ENCODE measurements at regions not wholly inside any gene's neighbourhood (a gene's known extent, or its start where the extent isn't known, plus 50 kb on each side); places are given as distances from the start of the nearest gene placed in this dataset.
"Not testable (repeated sequence)": the region's sequence is repeated elsewhere in the genome, so short reads cannot be mapped to it uniquely, and the experiment has no call there.

GRCh38 chr7:69426705-69427104 is 171.6 kb upstream of the AUTS2 start:
- H3K9me3 ChIP-seq (ENCODE audit: control insufficient read depth, low read length), result no peaks in the 10 kb centered on the region
- no peak overlapping the region for H3K27ac ChIP-seq (ENCODE audit: insufficient read depth, low read length, poor library complexity, severe bottlenecking)
- H3K4me3 ChIP-seq (ENCODE audit: insufficient read depth, low read depth, low read length, poor library complexity, severe bottlenecking), result no peak overlapping the region
- no peaks in the 10 kb centered on the region for H3K27me3 ChIP-seq (replicated peaks; ENCODE audit: control insufficient read depth, insufficient read depth, low read length, poor library complexity, severe bottlenecking)
- H3K36me3 ChIP-seq (ENCODE audit: control insufficient read depth, insufficient read depth, low read length), result no peaks in the 10 kb centered on the region
- no peaks in the 10 kb centered on the region for H3K4me1 ChIP-seq (ENCODE audit: control insufficient read depth, insufficient read depth, low read length, poor library complexity, severe bottlenecking)
- DNase-seq, result no peak

GRCh38 chr7:69428089-69428488 is 170.2 kb upstream of the AUTS2 start:
- Histone ChIP-seq H3K4me3 (ENCODE audit: insufficient read depth, low read depth, low read length, poor library complexity, severe bottlenecking) (no peak overlapping the region), H3K9me3 (ENCODE audit: control insufficient read depth, low read length) (no peaks in the 10 kb centered on the region), H3K4me1 (ENCODE audit: control insufficient read depth, insufficient read depth, low read length, poor library complexity, severe bottlenecking) (no peaks in the 10 kb centered on the region), H3K27ac (ENCODE audit: insufficient read depth, low read length, poor library complexity, severe bottlenecking) (no peak overlapping the region), H3K36me3 (ENCODE audit: control insufficient read depth, insufficient read depth, low read length) (no peaks in the 10 kb centered on the region), H3K27me3 (replicated peaks; ENCODE audit: control insufficient read depth, insufficient read depth, low read length, poor library complexity, severe bottlenecking) (no peaks in the 10 kb centered on the region)
- no peak for DNase-seq

GRCh38 chr7:69429911-69430383 is 168.3 kb upstream of the AUTS2 start:
- no peak overlapping the region for H3K27ac ChIP-seq (ENCODE audit: insufficient read depth, low read length, poor library complexity, severe bottlenecking)
- no peaks in the 10 kb centered on the region for H3K4me1 ChIP-seq (ENCODE audit: control insufficient read depth, insufficient read depth, low read length, poor library complexity, severe bottlenecking)
- no peaks in the 10 kb centered on the region for H3K27me3 ChIP-seq (replicated peaks; ENCODE audit: control insufficient read depth, insufficient read depth, low read length, poor library complexity, severe bottlenecking)
- no peaks in the 10 kb centered on the region for H3K36me3 ChIP-seq (ENCODE audit: control insufficient read depth, insufficient read depth, low read length)
- H3K4me3 ChIP-seq (ENCODE audit: insufficient read depth, low read depth, low read length, poor library complexity, severe bottlenecking), result no peak overlapping the region
- no peak for DNase-seq
- no peaks in the 10 kb centered on the region for H3K9me3 ChIP-seq (ENCODE audit: control insufficient read depth, low read length)

- Histone ChIP-seq H3K4me3 (ENCODE audit: insufficient read depth, low read depth, low read length, poor library complexity, severe bottlenecking) (no peak overlapping the region), H3K36me3 (ENCODE audit: control insufficient read depth, insufficient read depth, low read length) (no peaks in the 10 kb centered on the region), H3K9me3 (ENCODE audit: control insufficient read depth, low read length) (no peaks in the 10 kb centered on the region), H3K27me3 (replicated peaks; ENCODE audit: control insufficient read depth, insufficient read depth, low read length, poor library complexity, severe bottlenecking) (no peaks in the 10 kb centered on the region), H3K27ac (ENCODE audit: insufficient read depth, low read length, poor library complexity, severe bottlenecking) (no peak overlapping the region), H3K4me1 (ENCODE audit: control insufficient read depth, insufficient read depth, low read length, poor library complexity, severe bottlenecking) (no peaks in the 10 kb centered on the region)
- DNase-seq, result no peak
Observed at GRCh38 chr7:69430384-69431021, 167.8 kb upstream of the AUTS2 start.

GRCh38 chr7:69431626-69432025 is 166.6 kb upstream of the AUTS2 start:
- Histone ChIP-seq H3K36me3 (ENCODE audit: control insufficient read depth, insufficient read depth, low read length) (no peaks in the 10 kb centered on the region), H3K4me3 (ENCODE audit: insufficient read depth, low read depth, low read length, poor library complexity, severe bottlenecking) (no peak overlapping the region), H3K4me1 (ENCODE audit: control insufficient read depth, insufficient read depth, low read length, poor library complexity, severe bottlenecking) (no peaks in the 10 kb centered on the region), H3K9me3 (ENCODE audit: control insufficient read depth, low read length) (no peaks in the 10 kb centered on the region), H3K27ac (ENCODE audit: insufficient read depth, low read length, poor library complexity, severe bottlenecking) (no peak overlapping the region), H3K27me3 (replicated peaks; ENCODE audit: control insufficient read depth, insufficient read depth, low read length, poor library complexity, severe bottlenecking) (no peaks in the 10 kb centered on the region)
- no peak for DNase-seq

- not testable (repeated sequence) for H3K27ac ChIP-seq (ENCODE audit: insufficient read depth, low read length, poor library complexity, severe bottlenecking); H3K4me3 ChIP-seq (ENCODE audit: insufficient read depth, low read depth, low read length, poor library complexity, severe bottlenecking); H3K36me3 ChIP-seq (ENCODE audit: control insufficient read depth, insufficient read depth, low read length); H3K9me3 ChIP-seq (ENCODE audit: control insufficient read depth, low read length); H3K27me3 ChIP-seq (replicated peaks; ENCODE audit: control insufficient read depth, insufficient read depth, low read length, poor library complexity, severe bottlenecking); H3K4me1 ChIP-seq (ENCODE audit: control insufficient read depth, insufficient read depth, low read length, poor library complexity, severe bottlenecking); DNase-seq
Observed at GRCh38 chr7:69432276-69432675, 166.0 kb upstream of the AUTS2 start.

- no peak for DNase-seq
- Histone ChIP-seq H3K9me3 (ENCODE audit: control insufficient read depth, low read length) (no peaks in the 10 kb centered on the region), H3K27me3 (replicated peaks; ENCODE audit: control insufficient read depth, insufficient read depth, low read length, poor library complexity, severe bottlenecking) (no peaks in the 10 kb centered on the region), H3K27ac (ENCODE audit: insufficient read depth, low read length, poor library complexity, severe bottlenecking) (no peak overlapping the region), H3K4me3 (ENCODE audit: insufficient read depth, low read depth, low read length, poor library complexity, severe bottlenecking) (no peak overlapping the region), H3K36me3 (ENCODE audit: control insufficient read depth, insufficient read depth, low read length) (no peaks in the 10 kb centered on the region), H3K4me1 (ENCODE audit: control insufficient read depth, insufficient read depth, low read length, poor library complexity, severe bottlenecking) (no peaks in the 10 kb centered on the region)
Observed at GRCh38 chr7:69433081-69433480, 165.2 kb upstream of the AUTS2 start.

GRCh38 chr7:69434398-69434815 is 163.9 kb upstream of the AUTS2 start:
- Histone ChIP-seq H3K36me3 (ENCODE audit: control insufficient read depth, insufficient read depth, low read length) (no peaks in the 10 kb centered on the region), H3K27ac (ENCODE audit: insufficient read depth, low read length, poor library complexity, severe bottlenecking) (no peak overlapping the region), H3K9me3 (ENCODE audit: control insufficient read depth, low read length) (no peaks in the 10 kb centered on the region), H3K4me1 (ENCODE audit: control insufficient read depth, insufficient read depth, low read length, poor library complexity, severe bottlenecking) (no peaks in the 10 kb centered on the region), H3K27me3 (replicated peaks; ENCODE audit: control insufficient read depth, insufficient read depth, low read length, poor library complexity, severe bottlenecking) (no peaks in the 10 kb centered on the region), H3K4me3 (ENCODE audit: insufficient read depth, low read depth, low read length, poor library complexity, severe bottlenecking) (no peak overlapping the region)
- DNase-seq, result no peak

- Histone ChIP-seq H3K27ac (ENCODE audit: insufficient read depth, low read length, poor library complexity, severe bottlenecking) (no peak overlapping the region), H3K27me3 (replicated peaks; ENCODE audit: control insufficient read depth, insufficient read depth, low read length, poor library complexity, severe bottlenecking) (no peaks in the 10 kb centered on the region), H3K9me3 (ENCODE audit: control insufficient read depth, low read length) (no peaks in the 10 kb centered on the region), H3K4me1 (ENCODE audit: control insufficient read depth, insufficient read depth, low read length, poor library complexity, severe bottlenecking) (no peaks in the 10 kb centered on the region), H3K36me3 (ENCODE audit: control insufficient read depth, insufficient read depth, low read length) (no peaks in the 10 kb centered on the region), H3K4me3 (ENCODE audit: insufficient read depth, low read depth, low read length, poor library complexity, severe bottlenecking) (no peak overlapping the region)
- DNase-seq, result no peak
Observed at GRCh38 chr7:69435711-69436110, 162.6 kb upstream of the AUTS2 start.

- no peaks in the 10 kb centered on the region for H3K9me3 ChIP-seq (ENCODE audit: control insufficient read depth, low read length)
- H3K4me3 ChIP-seq (ENCODE audit: insufficient read depth, low read depth, low read length, poor library complexity, severe bottlenecking), result no peak overlapping the region
- no peaks in the 10 kb centered on the region for H3K4me1 ChIP-seq (ENCODE audit: control insufficient read depth, insufficient read depth, low read length, poor library complexity, severe bottlenecking)
- H3K36me3 ChIP-seq (ENCODE audit: control insufficient read depth, insufficient read depth, low read length), result no peaks in the 10 kb centered on the region
- no peaks in the 10 kb centered on the region for H3K27me3 ChIP-seq (replicated peaks; ENCODE audit: control insufficient read depth, insufficient read depth, low read length, poor library complexity, severe bottlenecking)
- DNase-seq, result no peak
- H3K27ac ChIP-seq (ENCODE audit: insufficient read depth, low read length, poor library complexity, severe bottlenecking), result no peak overlapping the region
Observed at GRCh38 chr7:69436946-69437345, 161.3 kb upstream of the AUTS2 start.
